GM12878 (cell line): ENCODE measurements at regions not wholly inside any gene's neighbourhood (a gene's known extent, or its start where the extent isn't known, plus 50 kb on each side); places are given as distances from the start of the nearest gene placed in this dataset.

Experiments used
- ATAC-seq: fragments of 200-7000 bp; cut with Tn5 transposase; 3 replicates; pipeline ENCODE4 v1.9.1; 2020; ENCODE audit warnings: mild to moderate bottlenecking, moderate library complexity
- BruUV-seq: library from RNA; stranded (reverse); fragments of 400-500 nt; replicated peaks from 2 replicates; lab custom pipeline; 2021; lab: Mats Ljungman, UMichigan
- CTCF ChIA-PET: fragments of 300-600 bp; sonication (Branson Sonifier 250); formaldehyde crosslinking; extraction: SDS; loops from one replicate; lab custom pipeline; 2021; ENCODE audit warnings: inconsistent platforms; lab: Yijun Ruan, JAX
- POLR2A ChIA-PET: fragments of 350-600 bp; formaldehyde crosslinking; extraction: SDS; loops from one replicate; lab custom pipeline; 2021; ENCODE audit warnings: inconsistent platforms; lab: Charles Lee
- RAD21 ChIA-PET: fragments of 300-600 bp; sonication (Branson Sonifier 250); formaldehyde crosslinking; loops from one replicate; lab custom pipeline; 2023; ENCODE audit warnings: antibody characterized with exemption; ENCODE audit not compliant: unreplicated experiment; lab: Charles Lee
- SMC1A ChIA-PET: fragments of 300-600 bp; sonication (Branson Sonifier 250); formaldehyde crosslinking; loops from one replicate; lab custom pipeline; 2023; ENCODE audit not compliant: unreplicated experiment, uncharacterized antibody; lab: Charles Lee
- DNase-seq: peaks from one replicate; pipeline ENCODE4 v3.0.0-alpha.2; 2011; ENCODE audit warnings: low read depth, low spot score
- FAIRE-seq: peaks from 3 replicates; lab custom pipeline; 2011; peaks lifted over from hg19 to GRCh38; lab: Jason Lieb, UNC
- H2AFZ ChIP-seq: 2 replicates; pipeline ENCODE4 v1.6.0; 2011; ENCODE audit warnings: low read depth, low read length, control low read depth; ENCODE audit not compliant: control insufficient read depth
- H3K27ac ChIP-seq: 2 replicates; pipeline ENCODE4 v1.5.1; 2011; ENCODE audit warnings: control low read depth; ENCODE audit not compliant: control insufficient read depth, insufficient read depth
- H3K27me3 ChIP-seq, 2 experiments: replicated peaks in 1 of 2; 2 replicates each; pipeline versions ENCODE4 v1.6.0 to v1.6.1; 2011; ENCODE audit warnings: low read length in 1 of 2; ENCODE audit not compliant: control insufficient read depth in 2 of 2, insufficient read depth in 2 of 2
- H3K36me3 ChIP-seq, 2 experiments: 2 replicates each; pipeline ENCODE4 v1.5.1; 2011; ENCODE audit warnings: low read length in 1 of 2; ENCODE audit not compliant: control insufficient read depth in 2 of 2, insufficient read depth in 2 of 2
- H3K4me1 ChIP-seq: 2 replicates; pipeline ENCODE4 v1.6.1; 2011; ENCODE audit warnings: mild to moderate bottlenecking, low read length, moderate library complexity, mixed read lengths; ENCODE audit not compliant: control insufficient read depth, insufficient read depth
- H3K4me2 ChIP-seq: 2 replicates; pipeline ENCODE4 v1.6.0; 2011; ENCODE audit warnings: control low read depth; ENCODE audit not compliant: control insufficient read depth, insufficient read depth
- H3K4me3 ChIP-seq: fragments of 200-600 bp; sonication (generic); 2 replicates; pipeline ENCODE4 v1.5.1; 2016
- H3K79me2 ChIP-seq: 2 replicates; pipeline ENCODE4 v1.6.0; 2011; ENCODE audit warnings: low read length; ENCODE audit not compliant: control insufficient read depth, insufficient read depth
- H3K9ac ChIP-seq: 2 replicates; pipeline ENCODE4 v1.8.0; 2011; ENCODE audit warnings: low read length, control low read depth, mixed read lengths; ENCODE audit not compliant: control insufficient read depth, insufficient read depth
- H3K9me3 ChIP-seq: replicated peaks from 3 replicates; pipeline ENCODE4 v1.5.1; 2011; ENCODE audit warnings: mild to moderate bottlenecking, low read length; ENCODE audit not compliant: control insufficient read depth, insufficient read depth
- H4K20me1 ChIP-seq: 2 replicates; pipeline ENCODE4 v1.6.0; 2011; ENCODE audit not compliant: control insufficient read depth, insufficient read depth
- EP300 ChIP-seq, 2 experiments: fragments of 150-350 bp in 1 of 2; IDR thresholded peaks; 2 replicates each; pipeline ENCODE4 v1.6.1; 2011 to 2012; ENCODE audit warnings: low read depth in 2 of 2, low read length in 2 of 2, borderline replicate concordance in 1 of 2, improper control_type of control experiment in 1 of 2, inconsistent platforms in 1 of 2; ENCODE audit not compliant: control insufficient read depth in 1 of 2
- FOXM1 ChIP-seq: IDR thresholded peaks from 2 replicates; pipeline ENCODE4 v1.6.1; 2012; ENCODE audit warnings: low read depth, mild to moderate bottlenecking, inconsistent platforms, low read length, moderate library complexity
- MTA2 ChIP-seq: fragments of 450-650 bp; IDR thresholded peaks from 2 replicates; pipeline ENCODE4 v1.6.1; 2016; ENCODE audit warnings: low read depth, mild to moderate bottlenecking, moderate library complexity
- SIX5 ChIP-seq: IDR thresholded peaks from 2 replicates; pipeline ENCODE4 v1.6.1; 2011; ENCODE audit warnings: mild to moderate bottlenecking, low read depth, low read length, moderate library complexity; ENCODE audit not compliant: severe bottlenecking
- TCF12 ChIP-seq: IDR thresholded peaks from 2 replicates; pipeline ENCODE4 v1.6.1; 2011; ENCODE audit warnings: low read depth, mild to moderate bottlenecking, low read length
- WGBS: methylation state at CpG from one replicate; pipeline ENCODE4 v1.1.6; 2016; ENCODE audit warnings: low lambda C conversion rate; ENCODE audit not compliant: insufficient replicate concordance, insufficient coverage; ENCODE audit errors: missing lambda C conversion rate; 5-methylcytosine and 5-hydroxymethylcytosine counted together
- in situ Hi-C: fragments of 300-500 bp; cut with MboI; formaldehyde crosslinking; loops from 9 replicates; pipeline ENCODE4 v1.14.3; 2018; ENCODE audit warnings: mixed read lengths
- intact Hi-C: fragments of 100-400 bp; cut with micrococcal nuclease; formaldehyde crosslinking; loops from one replicate; pipeline ENCODE4 v1.14.2; 2022; ENCODE audit not compliant: unreplicated experiment
- TF ChIP-seq, protein P1 (sequence below): fragments of 450-650 bp; formaldehyde crosslinking; IDR thresholded peaks from 2 replicates; pipeline ENCODE4 v1.4.0; 2020; ENCODE audit warnings: mild to moderate bottlenecking, moderate library complexity
- TF ChIP-seq, protein P2 (sequence below): IDR thresholded peaks from 2 replicates; pipeline ENCODE4 v1.6.1; 2012; ENCODE audit warnings: improper control_type of control experiment, low read depth, low read length; ENCODE audit not compliant: insufficient replicate concordance

DNA sequence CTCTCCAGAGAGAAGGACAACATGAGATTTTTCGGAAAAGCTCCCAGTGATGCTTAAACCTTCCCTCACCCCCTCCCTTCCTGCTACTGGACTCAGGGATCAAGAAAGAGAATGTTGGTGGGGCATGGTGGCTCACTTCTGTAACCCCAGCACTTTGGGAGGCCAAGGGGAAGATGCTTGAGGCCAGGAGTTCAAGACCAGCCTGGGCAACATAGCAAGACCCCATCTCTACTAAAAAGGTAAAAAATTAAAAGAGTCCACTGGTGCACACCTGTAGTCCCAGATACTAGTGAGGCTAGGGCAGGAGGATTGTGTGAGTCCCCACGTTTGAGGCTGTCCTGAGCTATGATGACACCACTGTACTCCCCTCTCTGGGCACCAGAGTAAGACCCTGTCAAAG lies 162.9 kb upstream of the RAB4A start:
- no peaks in the 10 kb centered on the region for H3K36me3 ChIP-seq
- H4K20me1 ChIP-seq, result peaks cover 2% of the 10 kb centered on the region; the same call in 1 of the 2 replicates
- 28% methylated on average over 2 of the region's 2 CpGs for WGBS
- no peaks in the 10 kb centered on the region for H3K4me1 ChIP-seq
- H3K79me2 ChIP-seq, result no peaks in the 10 kb centered on the region
- H3K4me3 ChIP-seq, result no peak overlapping the region
- no peak overlapping the region for H3K4me2 ChIP-seq
- intact Hi-C loops, result no loop called here
- no peaks in the 10 kb centered on the region for H3K9me3 ChIP-seq
- ChIA-PET POLR2A (no interaction called here), RAD21 (no interaction called here), SMC1A (no interaction called here), CTCF (no interaction called here)
- in situ Hi-C loops, result no loop called here
- H3K9ac ChIP-seq, result no peak overlapping the region
- H3K27me3 ChIP-seq, result peaks cover 0 to 1% of the 10 kb centered on the region in 2 experiments; a peak in 2 of 4 replicates
- no peak for FAIRE-seq
- no TSS peak for BruUV-seq
- no peak for ATAC-seq
- TF ChIP-seq TCF12 (no peak), FOXM1 (no peak)
- no peak overlapping the region for H3K27ac ChIP-seq
- DNase-seq, result no peak
- no peak overlapping the region for H2AFZ ChIP-seq

DNA sequence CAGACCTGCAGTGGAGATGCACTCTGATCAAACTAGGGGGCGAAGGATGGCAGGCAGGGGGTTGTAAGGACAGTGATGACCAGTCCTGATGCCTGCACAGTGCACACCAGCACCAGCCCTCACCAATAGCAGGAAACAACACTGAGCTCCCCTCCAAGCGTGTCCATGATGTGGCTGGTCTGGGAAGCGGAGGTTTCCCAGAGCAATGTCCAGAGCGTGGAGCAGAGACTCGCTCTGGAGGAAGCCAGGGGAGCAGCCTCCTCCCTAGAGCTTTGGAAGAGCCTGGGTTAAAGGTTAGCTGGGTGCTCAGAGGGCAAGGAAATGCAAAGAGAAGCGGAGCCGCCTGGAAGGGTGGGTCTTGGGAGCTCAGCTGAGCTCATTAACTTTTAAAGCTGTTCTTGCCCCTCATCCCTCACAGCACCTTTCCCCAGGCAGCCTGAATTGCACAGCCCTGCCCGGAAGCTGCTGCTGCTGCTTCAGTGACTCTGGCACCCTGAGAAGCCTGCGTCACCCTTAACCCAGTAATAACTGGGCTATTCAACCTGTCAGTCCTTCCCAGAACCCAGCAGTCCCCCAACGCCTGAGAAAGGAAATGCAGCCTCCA lies 162.2 kb upstream of the RAB4A start:
- Histone ChIP-seq H3K4me1 (no peaks in the 10 kb centered on the region), H3K36me3 (no peaks in the 10 kb centered on the region), H3K4me2 (no peak overlapping the region), H3K9me3 (no peaks in the 10 kb centered on the region), H3K4me3 (no peak overlapping the region), H3K27me3 (peaks cover 0 to 1% of the 10 kb centered on the region in 2 experiments; a peak in 2 of 4 replicates), H3K27ac (no peak overlapping the region), H3K79me2 (no peaks in the 10 kb centered on the region), H4K20me1 (peaks cover 2% of the 10 kb centered on the region; the same call in 1 of the 2 replicates), H3K9ac (no peak overlapping the region), H2AFZ (no peak overlapping the region)
- ATAC-seq (peak; percentile 56; the same call in 2 of the 3 replicates), DNase-seq (no peak), FAIRE-seq (no peak)
- POLR2A ChIA-PET, result no interaction called here
- 35% methylated on average over 10 of the region's 10 CpGs for WGBS
- SMC1A ChIA-PET, result no interaction called here
- CTCF ChIA-PET, result no interaction called here
- intact Hi-C loops, result no loop called here
- BruUV-seq, result no TSS peak
- RAD21 ChIA-PET, result no interaction called here
- in situ Hi-C loops, result no loop called here
- TF ChIP-seq, protein P1, sequence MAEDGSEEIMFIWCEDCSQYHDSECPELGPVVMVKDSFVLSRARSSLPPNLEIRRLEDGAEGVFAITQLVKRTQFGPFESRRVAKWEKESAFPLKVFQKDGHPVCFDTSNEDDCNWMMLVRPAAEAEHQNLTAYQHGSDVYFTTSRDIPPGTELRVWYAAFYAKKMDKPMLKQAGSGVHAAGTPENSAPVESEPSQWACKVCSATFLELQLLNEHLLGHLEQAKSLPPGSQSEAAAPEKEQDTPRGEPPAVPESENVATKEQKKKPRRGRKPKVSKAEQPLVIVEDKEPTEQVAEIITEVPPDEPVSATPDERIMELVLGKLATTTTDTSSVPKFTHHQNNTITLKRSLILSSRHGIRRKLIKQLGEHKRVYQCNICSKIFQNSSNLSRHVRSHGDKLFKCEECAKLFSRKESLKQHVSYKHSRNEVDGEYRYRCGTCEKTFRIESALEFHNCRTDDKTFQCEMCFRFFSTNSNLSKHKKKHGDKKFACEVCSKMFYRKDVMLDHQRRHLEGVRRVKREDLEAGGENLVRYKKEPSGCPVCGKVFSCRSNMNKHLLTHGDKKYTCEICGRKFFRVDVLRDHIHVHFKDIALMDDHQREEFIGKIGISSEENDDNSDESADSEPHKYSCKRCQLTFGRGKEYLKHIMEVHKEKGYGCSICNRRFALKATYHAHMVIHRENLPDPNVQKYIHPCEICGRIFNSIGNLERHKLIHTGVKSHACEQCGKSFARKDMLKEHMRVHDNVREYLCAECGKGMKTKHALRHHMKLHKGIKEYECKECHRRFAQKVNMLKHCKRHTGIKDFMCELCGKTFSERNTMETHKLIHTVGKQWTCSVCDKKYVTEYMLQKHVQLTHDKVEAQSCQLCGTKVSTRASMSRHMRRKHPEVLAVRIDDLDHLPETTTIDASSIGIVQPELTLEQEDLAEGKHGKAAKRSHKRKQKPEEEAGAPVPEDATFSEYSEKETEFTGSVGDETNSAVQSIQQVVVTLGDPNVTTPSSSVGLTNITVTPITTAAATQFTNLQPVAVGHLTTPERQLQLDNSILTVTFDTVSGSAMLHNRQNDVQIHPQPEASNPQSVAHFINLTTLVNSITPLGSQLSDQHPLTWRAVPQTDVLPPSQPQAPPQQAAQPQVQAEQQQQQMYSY (CRISPR knock-in tag), result no peak
- TF ChIP-seq SIX5, result no peak
- TF ChIP-seq MTA2, result no peak
- TF ChIP-seq, protein P2, sequence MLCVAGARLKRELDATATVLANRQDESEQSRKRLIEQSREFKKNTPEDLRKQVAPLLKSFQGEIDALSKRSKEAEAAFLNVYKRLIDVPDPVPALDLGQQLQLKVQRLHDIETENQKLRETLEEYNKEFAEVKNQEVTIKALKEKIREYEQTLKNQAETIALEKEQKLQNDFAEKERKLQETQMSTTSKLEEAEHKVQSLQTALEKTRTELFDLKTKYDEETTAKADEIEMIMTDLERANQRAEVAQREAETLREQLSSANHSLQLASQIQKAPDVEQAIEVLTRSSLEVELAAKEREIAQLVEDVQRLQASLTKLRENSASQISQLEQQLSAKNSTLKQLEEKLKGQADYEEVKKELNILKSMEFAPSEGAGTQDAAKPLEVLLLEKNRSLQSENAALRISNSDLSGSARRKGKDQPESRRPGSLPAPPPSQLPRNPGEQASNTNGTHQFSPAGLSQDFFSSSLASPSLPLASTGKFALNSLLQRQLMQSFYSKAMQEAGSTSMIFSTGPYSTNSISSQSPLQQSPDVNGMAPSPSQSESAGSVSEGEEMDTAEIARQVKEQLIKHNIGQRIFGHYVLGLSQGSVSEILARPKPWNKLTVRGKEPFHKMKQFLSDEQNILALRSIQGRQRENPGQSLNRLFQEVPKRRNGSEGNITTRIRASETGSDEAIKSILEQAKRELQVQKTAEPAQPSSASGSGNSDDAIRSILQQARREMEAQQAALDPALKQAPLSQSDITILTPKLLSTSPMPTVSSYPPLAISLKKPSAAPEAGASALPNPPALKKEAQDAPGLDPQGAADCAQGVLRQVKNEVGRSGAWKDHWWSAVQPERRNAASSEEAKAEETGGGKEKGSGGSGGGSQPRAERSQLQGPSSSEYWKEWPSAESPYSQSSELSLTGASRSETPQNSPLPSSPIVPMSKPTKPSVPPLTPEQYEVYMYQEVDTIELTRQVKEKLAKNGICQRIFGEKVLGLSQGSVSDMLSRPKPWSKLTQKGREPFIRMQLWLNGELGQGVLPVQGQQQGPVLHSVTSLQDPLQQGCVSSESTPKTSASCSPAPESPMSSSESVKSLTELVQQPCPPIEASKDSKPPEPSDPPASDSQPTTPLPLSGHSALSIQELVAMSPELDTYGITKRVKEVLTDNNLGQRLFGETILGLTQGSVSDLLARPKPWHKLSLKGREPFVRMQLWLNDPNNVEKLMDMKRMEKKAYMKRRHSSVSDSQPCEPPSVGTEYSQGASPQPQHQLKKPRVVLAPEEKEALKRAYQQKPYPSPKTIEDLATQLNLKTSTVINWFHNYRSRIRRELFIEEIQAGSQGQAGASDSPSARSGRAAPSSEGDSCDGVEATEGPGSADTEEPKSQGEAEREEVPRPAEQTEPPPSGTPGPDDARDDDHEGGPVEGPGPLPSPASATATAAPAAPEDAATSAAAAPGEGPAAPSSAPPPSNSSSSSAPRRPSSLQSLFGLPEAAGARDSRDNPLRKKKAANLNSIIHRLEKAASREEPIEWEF, result no peak
- no peak for TF ChIP-seq EP300 (IDR thresholded peaks at IDR 0.05; ENCODE audit: borderline replicate concordance in 1 of 2, control insufficient read depth in 1 of 2, low read depth in 2 of 2, low read length in 2 of 2)
